Activated CD8-positive, alpha-beta memory T cell treated with anti-CD3 and anti-CD28 coated beads for 4 hours (primary cell): ENCODE measurements at regions not wholly inside any gene's neighbourhood (a gene's known extent, or its start where the extent isn't known, plus 50 kb on each side); places are given as distances from the start of the nearest gene placed in this dataset.
A peak's percentile ranks its signal among the peaks of the same experiment; 100 is the strongest.

Source experiments
- DNase-seq, 2 donors: peaks; one replicate each; pipeline ENCODE4 v3.0.0-alpha.2; 2020; ENCODE audit warnings: low read depth in 2 of 2

- DNase-seq, result no peak
These were observed 62.6 kb upstream of the IER5L start for GRCh38 chr9:129240581-129241211.

- DNase-seq, result no peak
These were observed 62.0 kb upstream of the IER5L start for GRCh38 chr9:129239946-129240490.

- no peak for DNase-seq
These were observed 59.7 kb upstream of the IER5L start for GRCh38 chr9:129237803-129238202.

DNA sequence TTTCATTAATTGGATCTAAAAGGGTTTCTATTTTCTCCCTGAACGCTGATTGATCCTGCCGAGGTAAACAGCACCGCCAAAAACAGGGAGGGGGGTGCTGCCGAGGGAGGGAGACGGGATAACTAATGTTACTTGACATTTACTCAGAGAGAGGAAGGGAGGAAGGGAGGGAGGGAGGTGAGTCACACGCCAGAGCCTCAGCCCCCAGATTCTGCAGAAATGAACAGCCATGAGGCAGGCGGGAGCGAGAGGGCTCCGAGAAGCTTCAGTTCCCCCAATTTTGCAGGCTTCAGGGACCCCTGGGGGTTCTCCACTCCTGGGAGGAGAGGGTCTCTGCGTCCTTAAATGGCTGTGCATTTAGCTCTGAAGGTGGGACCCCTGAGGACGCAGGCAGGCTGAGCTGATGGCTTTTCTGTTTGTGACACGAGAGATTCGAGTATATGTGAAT lies 59.1 kb upstream of the IER5L start:
- peak; percentile 20 to 63 for DNase-seq

GRCh38 chr9:129236441-129237145 lies 58.5 kb upstream of the IER5L start:
- no peak for DNase-seq

- no peak for DNase-seq
These were observed 57.9 kb upstream of the IER5L start for GRCh38 chr9:129235931-129236331.

DNA sequence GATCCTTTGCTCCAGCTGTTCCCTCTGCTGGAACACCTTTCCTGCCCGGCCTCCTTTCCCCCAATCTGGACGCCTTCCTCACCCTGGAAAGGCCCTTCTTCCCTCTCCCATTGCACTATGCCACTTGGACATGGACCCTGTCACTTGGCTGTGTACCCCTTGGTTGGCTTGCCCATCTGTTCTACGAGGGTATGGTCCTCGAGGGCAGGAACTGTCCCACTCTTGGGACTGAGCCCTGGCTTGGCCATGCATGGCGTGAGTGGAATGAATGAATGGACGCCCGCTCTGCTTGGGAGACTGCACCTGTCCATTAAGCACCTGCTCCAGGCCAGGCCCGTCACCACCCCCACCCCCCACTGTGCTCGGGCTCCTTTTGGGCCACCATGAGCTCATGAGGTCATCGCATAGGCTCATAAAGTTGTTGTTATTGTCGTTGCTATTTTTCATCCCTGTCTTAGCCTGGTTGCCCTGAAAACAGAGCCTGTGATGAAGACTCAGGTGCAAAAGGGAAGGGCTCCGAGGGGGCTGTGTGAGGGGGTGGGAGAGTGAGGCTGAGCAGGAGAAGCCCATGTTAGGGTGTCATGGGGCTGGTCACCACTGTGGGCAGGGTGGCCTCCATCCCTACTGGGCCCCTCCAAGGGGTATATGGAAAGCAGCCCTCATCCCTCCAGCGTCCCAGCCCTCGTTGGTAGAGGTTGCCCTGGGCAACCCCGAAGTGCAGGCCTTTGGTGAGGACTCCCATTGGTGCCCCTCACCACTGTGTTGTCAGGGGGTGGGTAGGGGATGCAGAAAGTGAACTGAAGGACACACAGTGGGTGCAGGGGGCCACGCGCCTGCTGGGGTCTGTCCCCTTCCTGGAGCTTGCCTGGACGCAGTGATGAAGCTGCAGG lies 57.2 kb upstream of the IER5L start:
- DNase-seq, result no peak

- no peak for DNase-seq
These were observed 56.4 kb upstream of the IER5L start for GRCh38 chr9:129234491-129234890.

GRCh38 chr9:129232839-129233591 lies 55.0 kb upstream of the IER5L start:
- DNase-seq, result no peak

GRCh38 chr9:129231759-129232158 lies 53.7 kb upstream of the IER5L start:
- no peak for DNase-seq

DNA sequence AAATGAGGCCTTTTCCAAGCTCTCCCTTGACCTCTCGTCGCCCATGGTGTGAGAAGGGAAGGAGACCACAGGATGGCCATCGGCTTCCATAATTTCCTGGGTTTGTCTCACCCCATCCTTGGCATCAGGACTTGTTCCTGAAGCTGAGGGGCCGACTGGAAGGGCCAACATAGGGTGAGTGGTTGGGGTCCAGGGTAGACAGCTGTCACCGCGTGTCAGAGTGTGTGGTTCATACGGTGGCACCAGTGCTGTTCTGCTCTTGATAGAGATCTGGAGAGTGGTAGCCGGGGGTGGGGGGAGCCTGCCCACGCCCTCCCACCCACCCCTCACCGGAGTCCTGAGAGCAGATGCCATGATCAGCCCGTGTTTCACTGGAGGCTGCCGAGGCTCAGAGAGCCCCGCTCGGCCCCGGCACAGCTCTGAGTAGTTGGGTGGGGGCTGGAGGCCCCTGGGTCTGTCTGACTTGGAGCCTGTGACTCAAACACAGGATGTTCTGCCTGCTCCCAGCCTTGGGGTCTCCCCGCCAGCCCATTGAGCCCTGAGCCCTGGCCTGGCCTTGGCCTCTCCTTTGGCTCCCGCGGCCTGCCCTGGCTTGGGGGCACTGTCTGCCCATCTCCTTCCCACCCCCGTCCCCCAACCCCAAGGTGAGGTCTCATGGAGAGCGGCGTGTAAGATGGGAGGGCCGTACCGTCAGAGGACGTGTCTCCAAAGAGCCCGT lies 53.1 kb upstream of the IER5L start:
- no peak for DNase-seq

DNA sequence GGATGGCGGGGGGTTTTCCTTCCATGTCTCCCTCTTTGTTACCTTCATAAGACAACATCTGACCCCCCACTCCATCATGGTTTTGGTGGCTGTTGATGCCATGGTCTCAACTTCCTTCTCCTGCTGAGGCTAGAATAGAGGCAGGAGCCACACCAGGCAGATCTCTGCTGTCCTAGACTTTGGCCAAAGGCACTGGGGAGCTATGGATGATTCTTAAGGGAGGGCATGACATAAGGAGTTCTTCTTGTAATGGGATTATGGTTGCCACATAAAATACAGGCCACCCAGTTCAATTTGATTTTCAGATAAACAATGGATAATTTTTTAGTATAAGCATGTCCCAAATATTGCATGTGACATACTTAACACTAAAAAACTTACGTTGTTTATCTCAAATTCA lies 52.2 kb upstream of the IER5L start:
- no peak for DNase-seq
